ENCODE measurements at regions not wholly inside any gene's neighbourhood (a gene's known extent, or its start where the extent isn't known, plus 50 kb on each side); places are given as distances from the start of the nearest gene placed in this dataset.

- no peak for DNase-seq (ENCODE audit: insufficient read length, low spot score)
- no peak for FAIRE-seq
- TF ChIP-seq CTCF (IDR thresholded peaks at IDR 0.05; ENCODE audit: insufficient read depth, missing control alignments): no peak
Measured at GRCh38 chrX:39418254-39418704, 617.0 kb downstream of the MID1IP1 start.

DNA sequence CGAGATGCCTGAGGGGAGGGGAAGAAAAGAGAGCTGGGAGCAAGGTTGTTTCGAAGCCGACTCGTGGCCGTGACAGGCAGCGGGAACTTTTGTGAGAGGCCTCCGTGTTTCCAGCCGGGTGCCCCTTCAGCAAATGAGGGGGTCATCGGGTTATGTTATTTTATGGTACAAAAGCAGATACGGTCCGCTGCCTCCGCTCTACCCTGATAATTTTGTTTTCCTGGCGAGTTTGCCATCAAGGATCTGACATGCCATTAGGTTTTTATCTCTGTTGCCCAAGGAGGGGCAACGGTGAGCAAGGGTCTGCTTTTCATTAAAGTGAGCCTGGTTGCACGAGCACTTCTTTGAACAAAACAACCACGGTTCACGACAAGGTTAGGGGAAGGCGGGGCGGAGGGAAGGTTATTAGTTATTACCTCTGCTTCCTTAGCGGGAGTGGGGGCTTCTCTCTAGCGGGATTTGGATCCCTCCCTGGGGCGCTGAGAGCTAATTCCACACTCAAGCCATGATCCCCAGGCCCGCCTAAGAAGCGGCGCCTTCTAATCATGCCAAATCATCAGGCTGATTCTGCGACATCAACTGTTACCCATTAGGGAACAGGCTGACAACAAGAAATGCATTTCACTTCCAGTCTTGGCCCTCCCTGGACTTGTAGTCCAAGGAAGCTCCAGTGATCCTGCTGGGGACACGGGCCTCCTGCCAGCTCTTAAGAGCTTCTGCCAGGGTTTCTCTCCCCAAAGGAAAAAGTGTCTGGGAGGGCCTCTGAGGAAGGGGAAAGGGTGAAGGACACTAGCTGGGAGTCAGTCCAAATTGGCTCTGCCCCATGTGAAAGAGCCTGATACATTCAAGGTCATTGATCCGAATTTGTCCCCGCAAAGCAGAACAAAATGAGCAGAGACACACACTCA, 617.7 kb downstream of the MID1IP1 start:
- no peak for TF ChIP-seq CTCF (IDR thresholded peaks at IDR 0.05; ENCODE audit: insufficient read depth, missing control alignments)
- DNase-seq (ENCODE audit: insufficient read length, low spot score) (no peak), FAIRE-seq (no peak)

- DNase-seq (ENCODE audit: insufficient read length, low spot score) (no peak), FAIRE-seq (no peak)
- TF ChIP-seq CTCF (IDR thresholded peaks at IDR 0.05; ENCODE audit: insufficient read depth, missing control alignments): no peak
Measured at GRCh38 chrX:39421006-39421405, 619.7 kb downstream of the MID1IP1 start.

DNA sequence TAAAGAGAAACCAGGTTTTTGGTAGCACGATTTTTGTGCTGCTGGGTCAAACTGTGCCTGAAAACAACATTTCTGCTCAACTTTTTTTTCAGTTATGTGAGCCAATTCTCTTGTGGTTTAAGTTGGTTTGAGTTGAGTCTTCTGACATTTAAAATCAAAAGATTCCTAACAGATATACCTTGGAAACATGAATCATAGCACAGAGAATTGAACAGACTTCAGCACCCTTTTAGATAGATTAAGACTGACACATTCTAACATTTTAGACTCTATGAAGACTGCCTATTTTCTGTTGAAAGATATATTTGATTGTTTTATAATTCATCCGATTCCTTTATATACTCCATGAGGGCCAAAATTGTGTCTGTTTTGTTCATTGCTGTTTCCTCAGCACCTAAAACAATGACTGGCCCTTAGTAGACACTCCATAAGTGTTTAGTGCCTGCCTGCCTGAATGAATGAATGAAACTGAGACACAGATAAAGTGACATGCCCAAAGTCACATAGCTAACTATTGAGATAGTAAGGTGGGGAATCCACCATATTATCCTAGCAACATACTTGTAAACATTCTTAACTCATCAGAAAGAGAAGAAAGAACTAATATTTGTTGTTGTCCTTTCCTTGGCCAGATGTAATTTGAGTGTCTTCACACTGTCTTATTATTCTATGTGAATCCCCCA, 624.0 kb downstream of the MID1IP1 start:
- TF ChIP-seq CTCF (IDR thresholded peaks at IDR 0.05; ENCODE audit: insufficient read depth, missing control alignments): no peak
- DNase-seq (ENCODE audit: insufficient read length, low spot score): no peak
- FAIRE-seq: no peak

- DNase-seq (ENCODE audit: insufficient read length, low spot score) (no peak), FAIRE-seq (no peak)
- no peak for TF ChIP-seq CTCF (IDR thresholded peaks at IDR 0.05; ENCODE audit: insufficient read depth, missing control alignments)
Measured at GRCh38 chrX:39426101-39426500, 624.8 kb downstream of the MID1IP1 start.

DNA sequence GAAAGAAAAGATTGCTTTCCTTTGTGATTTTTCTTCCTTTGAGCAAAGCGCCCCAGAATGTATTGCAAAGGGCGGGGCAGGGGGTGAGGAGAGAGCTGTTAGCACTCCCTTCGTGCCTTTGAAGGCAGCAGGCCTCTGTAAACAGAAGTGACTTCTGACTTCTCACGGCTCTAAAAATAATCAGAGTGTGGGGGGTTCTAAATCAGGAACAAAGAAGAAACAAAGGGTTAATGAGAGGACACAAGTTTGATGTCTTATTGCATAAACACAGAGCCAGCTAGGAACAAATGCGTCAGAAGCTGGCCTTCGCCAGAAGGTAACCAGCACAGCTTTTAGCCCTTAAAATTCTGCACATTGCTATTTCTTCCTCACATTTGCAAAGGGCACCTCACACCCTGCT, 626.2 kb downstream of the MID1IP1 start:
- no peak for FAIRE-seq
- TF ChIP-seq CTCF (IDR thresholded peaks at IDR 0.05; ENCODE audit: insufficient read depth, missing control alignments): no peak
- DNase-seq (ENCODE audit: insufficient read length, low spot score): no peak

- DNase-seq (ENCODE audit: insufficient read length, low spot score): no peak
- FAIRE-seq: no peak
- TF ChIP-seq CTCF (IDR thresholded peaks at IDR 0.05; ENCODE audit: insufficient read depth, missing control alignments): no peak
Measured at GRCh38 chrX:39427906-39428305, 626.6 kb downstream of the MID1IP1 start.
